Ovary (tissue), 7 donors: ENCODE measurements at regions not wholly inside any gene's neighbourhood (a gene's known extent, or its start where the extent isn't known, plus 50 kb on each side); places are given as distances from the start of the nearest gene placed in this dataset.

ENCODE experiments used
- DNase-seq, 5 donors: peaks; one replicate each; pipeline ENCODE4 v3.0.0-alpha.2; 2019 to 2020
- H3K27ac ChIP-seq, 2 donors: fragments of 200-600 bp; one replicate each; pipeline versions ENCODE4 v1.5.1 to v1.8.0; 2019 to 2022
- H3K27me3 ChIP-seq: fragments of 200-600 bp; one replicate; pipeline ENCODE4 v1.8.0; 2022
- H3K36me3 ChIP-seq: fragments of 200-600 bp; sonication (generic); one replicate; pipeline ENCODE4 v1.5.1; 2019
- H3K4me1 ChIP-seq: one replicate; pipeline ENCODE4 v1.8.1; 2013; ENCODE audit warnings: mild to moderate bottlenecking, moderate library complexity; ENCODE audit not compliant: insufficient read depth
- H3K4me3 ChIP-seq: fragments of 200-600 bp; sonication (generic); one replicate; pipeline ENCODE4 v1.5.1; 2017
- H3K9me3 ChIP-seq, 2 donors: fragments of 200-600 bp in 1 of 2; sonication (generic) in 1 of 2; one replicate each; pipeline versions ENCODE4 v1.5.1 to v1.8.1; 2013 to 2019; ENCODE audit warnings: mild to moderate bottlenecking in 1 of 2, moderate library complexity in 1 of 2
- CTCF ChIP-seq, 3 donors: fragments of 450-650 bp in 2 of 3; fragments of 200-600 bp in 1 of 3; IDR thresholded peaks; one replicate each; pipeline versions ENCODE4 v1.5.1 to v1.8.0; 2016 to 2022; ENCODE audit warnings: antibody characterized with exemption in 3 of 3, mild to moderate bottlenecking in 1 of 3
- EP300 ChIP-seq: sonication (generic); formaldehyde crosslinking; IDR thresholded peaks from one replicate; pipeline ENCODE4 v1.6.1; 2017; ENCODE audit warnings: antibody characterized with exemption
- POLR2A ChIP-seq: fragments of 450-650 bp; IDR thresholded peaks from one replicate; pipeline ENCODE4 v1.6.1; 2017; ENCODE audit warnings: antibody characterized with exemption, mild to moderate bottlenecking, moderate library complexity
- WGBS, 3 donors: extraction: QIAGEN DNeasy Blood & Tissue Kit in 1 of 3; methylation state at CpG; one replicate each; pipeline versions ENCODE4 v1.1.5 to v1.1.7; 2013 to 2017; 5-methylcytosine and 5-hydroxymethylcytosine counted together
- intact Hi-C, 4 donors: fragments of 100-400 bp; cut with DNase I; formaldehyde crosslinking; loops; one replicate each; pipeline versions ENCODE4 v1.11.0 to v1.15.1; 2022 to 2023
- donor health status: DM: no; HTN: no; CAD: no; lungs with moderate emphysema.
- donor health status: DM: no; HTN: no; CAD: no.
- donor health status: Bipolar disorder and iron deficiency.
- donor health status: DM: no; HTN: no; CAD: no.
- donor health status: DM: yes; HTN: yes; CAD: no.

GRCh38 chr5:3145641-3146040, 394.2 kb upstream of the IRX2 start:
- no peaks in the 10 kb centered on the region for H3K4me1 ChIP-seq
- TF ChIP-seq POLR2A (no peak), EP300 (no peak), CTCF (IDR thresholded peaks at IDR 0.05) (no peak)
- H3K4me3 ChIP-seq = no peak overlapping the region
- no peak for DNase-seq
- no peaks in the 10 kb centered on the region for H3K36me3 ChIP-seq
- H3K27me3 ChIP-seq = no peaks in the 10 kb centered on the region
- H3K27ac ChIP-seq = no peak overlapping the region
- 86 to 90% (median 89%) methylated on average over 5 of the region's 5 CpGs for WGBS, 3 donors
- H3K9me3 ChIP-seq = no peaks in the 10 kb centered on the region
- intact Hi-C loops = loop anchor here in 1 of 4 donors (5.0 kb wide), 1 partner anchor 747 kb away; no protein-coding TSS in a partner anchor

DNA sequence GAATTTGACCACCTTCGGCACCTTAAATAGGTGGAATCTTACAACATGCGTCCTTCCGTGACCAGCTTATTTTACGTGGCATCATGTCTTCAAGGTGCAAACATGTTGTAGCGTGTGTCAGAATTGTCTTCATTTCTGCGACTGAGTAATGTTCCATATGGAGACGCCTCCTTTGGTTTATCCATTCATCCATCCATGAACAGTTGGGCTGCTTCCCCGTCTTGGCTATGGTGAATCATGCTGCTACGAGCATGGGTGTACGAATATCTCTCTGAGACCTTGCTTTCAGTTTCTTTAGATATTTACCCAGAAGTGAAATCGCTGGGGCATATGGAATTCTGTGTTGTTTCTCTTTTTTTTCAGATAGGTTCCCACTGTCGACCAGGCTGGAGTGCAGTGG, 391.9 kb upstream of the IRX2 start:
- Histone ChIP-seq H3K9me3 (no peaks in the 10 kb centered on the region), H3K36me3 (no peaks in the 10 kb centered on the region), H3K27ac (no peak overlapping the region), H3K4me3 (no peak overlapping the region), H3K4me1 (no peaks in the 10 kb centered on the region), H3K27me3 (no peaks in the 10 kb centered on the region)
- 92 to 93% (median 92%) methylated on average over 12 of the region's 12 CpGs for WGBS, 3 donors
- no peak for DNase-seq
- no peak for TF ChIP-seq EP300
- TF ChIP-seq POLR2A = no peak
- TF ChIP-seq CTCF (IDR thresholded peaks at IDR 0.05) = no peak
- intact Hi-C loops = no loop called here

GRCh38 chr5:3142261-3143027, 391.0 kb upstream of the IRX2 start:
- TF ChIP-seq EP300 (no peak), CTCF (IDR thresholded peaks at IDR 0.05) (no peak), POLR2A (no peak)
- WGBS, 3 donors = 78 to 88% (median 80%) methylated on average over 25 of the region's 25 CpGs
- H3K27ac ChIP-seq = no peak overlapping the region
- H3K9me3 ChIP-seq = no peaks in the 10 kb centered on the region
- H3K4me1 ChIP-seq = no peaks in the 10 kb centered on the region
- H3K36me3 ChIP-seq = no peaks in the 10 kb centered on the region
- no peak for DNase-seq
- H3K27me3 ChIP-seq = no peaks in the 10 kb centered on the region
- intact Hi-C loops = no loop called here
- no peak overlapping the region for H3K4me3 ChIP-seq

GRCh38 chr5:3140117-3140516, 388.6 kb upstream of the IRX2 start:
- no peak for DNase-seq
- no peaks in the 10 kb centered on the region for H3K36me3 ChIP-seq
- no peaks in the 10 kb centered on the region for H3K4me1 ChIP-seq
- no peak overlapping the region for H3K27ac ChIP-seq
- no peak overlapping the region for H3K4me3 ChIP-seq
- H3K27me3 ChIP-seq = no peaks in the 10 kb centered on the region
- TF ChIP-seq POLR2A (no peak), EP300 (no peak), CTCF (IDR thresholded peaks at IDR 0.05) (no peak)
- intact Hi-C loops = no loop called here
- H3K9me3 ChIP-seq = no peaks in the 10 kb centered on the region
- 90 to 93% (median 91%) methylated on average over 7 of the region's 7 CpGs for WGBS, 3 donors
